GM11168 (cell line): ENCODE measurements at regions not wholly inside any gene's neighbourhood (a gene's known extent, or its start where the extent isn't known, plus 50 kb on each side); places are given as distances from the start of the nearest gene placed in this dataset.
"Not testable (repeated sequence)": the region's sequence is repeated elsewhere in the genome, so short reads cannot be mapped to it uniquely, and the experiment has no call there.

Experiments
- in situ Hi-C: fragments of 300-500 bp; cut with MboI; formaldehyde crosslinking; loops from one replicate; pipeline ENCODE4 v1.12.0; 2022; ENCODE audit warnings: low sequenced_read_pairs; ENCODE audit not compliant: unreplicated experiment

- in situ Hi-C loops, result no loop called here
These were observed 935.9 kb downstream of the C4orf33 start for GRCh38 chr4:130031858-130032257.

GRCh38 chr4:130033657-130034056 lies 937.7 kb downstream of the C4orf33 start:
- in situ Hi-C loops, result not testable (repeated sequence)

- in situ Hi-C loops, result no loop called here
These were observed 938.9 kb downstream of the C4orf33 start for GRCh38 chr4:130034876-130035275.

DNA sequence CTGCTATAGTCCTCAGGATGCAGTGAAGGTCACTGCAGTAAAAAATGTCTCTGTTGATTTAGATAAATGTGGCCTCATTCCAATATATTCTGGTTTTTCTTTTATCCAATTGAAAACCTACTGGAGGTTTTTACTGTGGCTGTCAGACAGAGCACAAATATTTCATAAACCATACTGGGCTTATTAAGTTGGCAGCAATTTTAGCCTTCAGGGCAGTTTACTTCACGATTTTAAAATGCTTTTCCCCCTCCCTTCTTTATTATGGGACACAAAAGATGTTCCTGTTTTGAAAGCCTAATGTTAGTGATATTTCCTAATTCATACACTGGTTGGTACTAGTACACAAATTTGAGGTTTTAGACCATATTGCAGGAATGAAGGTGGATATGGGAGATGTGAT lies 939.4 kb downstream of the C4orf33 start:
- in situ Hi-C loops, result no loop called here

GRCh38 chr4:130037866-130038265 lies 941.9 kb downstream of the C4orf33 start:
- in situ Hi-C loops, result not testable (repeated sequence)

- in situ Hi-C loops, result not testable (repeated sequence)
These were observed 942.6 kb downstream of the C4orf33 start for GRCh38 chr4:130038540-130038939.

DNA sequence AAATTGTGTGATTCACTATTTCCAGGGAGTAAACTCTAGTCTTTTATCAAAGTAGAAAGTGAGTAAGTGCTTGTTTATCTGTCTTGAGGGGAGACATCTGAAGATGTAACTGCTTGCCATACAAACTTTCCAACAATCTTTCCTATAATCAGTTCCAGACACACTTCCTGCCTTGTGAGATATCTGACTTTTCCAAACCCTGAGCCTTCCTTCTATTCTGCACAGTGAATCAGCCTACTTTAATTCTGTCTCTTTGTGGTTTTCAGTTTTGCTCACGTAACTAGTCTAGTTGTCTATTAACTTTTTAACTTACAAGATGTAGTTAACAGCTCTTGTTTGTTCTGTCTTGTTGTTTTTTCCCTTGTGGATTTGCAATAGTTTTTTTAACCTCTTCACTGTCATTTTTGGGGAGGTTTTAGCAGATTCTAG lies 947.8 kb downstream of the C4orf33 start:
- in situ Hi-C loops, result no loop called here

DNA sequence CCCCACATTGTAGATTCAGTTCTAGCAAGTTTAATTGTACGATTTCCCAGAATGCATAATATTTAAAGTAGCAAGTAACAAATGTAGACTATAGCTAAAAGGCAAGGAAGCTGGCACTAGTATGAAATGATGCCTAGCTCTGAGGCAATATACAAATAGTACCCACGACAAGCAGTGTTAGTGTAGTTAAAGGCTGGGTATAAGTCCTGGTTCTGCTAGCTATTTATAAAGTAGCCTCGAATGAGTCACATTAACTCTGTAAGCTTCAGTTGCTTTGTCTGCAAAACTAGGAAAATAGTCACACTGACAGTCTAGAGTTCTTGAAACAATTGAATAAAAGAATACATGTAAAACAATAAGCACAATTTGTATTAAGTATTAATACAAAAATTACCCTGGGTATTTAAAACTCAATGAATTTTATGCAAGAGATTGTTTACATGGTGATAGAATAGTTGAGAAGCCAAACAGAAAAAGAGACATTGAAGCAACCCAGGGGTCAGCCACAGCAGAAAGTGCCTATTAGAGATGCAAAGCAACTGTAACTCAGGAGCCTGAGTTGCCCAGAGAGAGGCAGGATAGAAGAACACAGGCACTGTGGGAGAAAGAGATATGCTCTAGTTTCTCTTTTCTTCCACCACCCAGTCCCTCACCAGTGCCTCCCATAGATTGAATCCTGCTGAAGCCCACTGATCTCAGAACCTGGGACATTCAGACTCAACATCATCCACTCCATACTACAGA lies 949.0 kb downstream of the C4orf33 start:
- in situ Hi-C loops, result no loop called here

- in situ Hi-C loops, result no loop called here
These were observed 957.8 kb downstream of the C4orf33 start for GRCh38 chr4:130053723-130054122.

DNA sequence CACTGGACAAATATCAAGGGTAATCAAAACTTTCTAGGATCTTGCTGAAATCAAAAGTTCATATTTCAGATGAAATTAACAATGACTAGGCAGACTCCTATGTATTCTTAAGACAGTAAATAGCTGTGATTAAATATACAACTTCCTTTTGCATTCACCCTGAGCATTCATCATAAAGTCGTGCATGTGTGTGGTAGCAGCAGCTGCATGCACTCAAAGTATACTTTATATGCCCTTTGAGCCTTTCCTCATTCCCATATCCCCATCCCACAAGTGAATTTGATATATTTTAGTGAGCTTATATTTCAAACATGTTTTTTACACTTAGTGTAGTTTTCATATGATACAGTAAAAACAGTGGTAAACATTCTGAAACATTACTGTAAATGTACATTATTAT lies 959.0 kb downstream of the C4orf33 start:
- in situ Hi-C loops, result no loop called here

GRCh38 chr4:130056286-130056685 lies 960.3 kb downstream of the C4orf33 start:
- in situ Hi-C loops, result no loop called here

DNA sequence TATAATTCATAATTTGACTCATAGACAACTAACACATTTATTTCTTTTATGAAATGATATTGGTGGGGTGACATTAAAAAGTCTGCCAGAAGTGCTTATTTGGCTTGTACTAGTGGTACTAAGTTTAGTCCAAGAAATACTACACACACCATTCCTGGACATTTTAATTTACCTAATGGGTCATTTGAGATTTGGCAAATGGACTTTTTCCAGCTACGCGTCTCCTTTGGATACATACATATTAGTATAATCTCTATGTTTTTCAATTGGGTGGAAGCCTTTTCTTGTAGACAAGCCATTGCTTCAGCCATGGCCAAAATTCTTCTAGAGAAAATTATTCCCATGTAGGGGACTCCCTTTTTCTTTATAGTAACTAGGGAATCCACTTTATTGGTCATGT lies 968.5 kb downstream of the C4orf33 start:
- in situ Hi-C loops, result no loop called here

DNA sequence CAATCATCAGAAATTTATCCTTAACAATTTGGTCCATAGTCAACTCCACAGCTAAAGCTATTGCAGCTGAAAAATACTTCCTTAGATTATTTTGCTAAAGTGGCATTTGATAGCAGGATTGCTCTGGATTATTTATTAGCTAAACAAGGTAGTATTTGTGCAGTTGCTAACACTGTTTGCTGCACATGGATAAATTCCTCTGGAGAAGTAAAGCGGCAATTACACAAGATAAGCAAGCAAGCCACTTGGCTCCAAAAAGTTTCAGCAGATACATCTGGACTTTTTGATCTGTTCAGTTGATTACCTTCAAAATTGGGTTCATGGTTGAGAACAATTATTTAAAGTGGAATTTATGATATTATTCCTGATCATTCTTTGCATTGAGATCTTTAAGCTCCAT lies 971.5 kb downstream of the C4orf33 start:
- in situ Hi-C loops, result no loop called here

DNA sequence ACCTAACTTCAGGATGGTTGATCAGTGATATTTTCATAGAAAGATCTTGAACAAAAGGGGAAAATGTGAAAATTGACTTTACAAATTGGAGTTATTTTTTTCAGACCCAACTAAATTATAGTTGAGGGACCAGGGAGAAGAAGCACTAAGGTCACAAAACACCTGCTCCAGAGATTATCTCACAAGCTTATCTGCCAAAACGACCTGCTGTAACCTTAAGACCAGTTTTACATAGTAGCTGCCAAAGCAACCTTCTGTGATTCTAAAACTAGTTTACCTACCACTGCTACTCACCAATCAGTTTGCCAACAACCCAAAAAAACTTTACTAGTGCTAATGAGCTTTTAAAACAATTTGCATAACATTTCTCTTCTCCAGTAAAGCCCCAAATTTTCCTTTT lies 972.1 kb downstream of the C4orf33 start:
- in situ Hi-C loops, result no loop called here

- in situ Hi-C loops, result no loop called here
These were observed 975.8 kb downstream of the C4orf33 start for GRCh38 chr4:130071746-130072145.

- in situ Hi-C loops, result no loop called here
These were observed 977.3 kb downstream of the C4orf33 start for GRCh38 chr4:130073145-130073790.

- in situ Hi-C loops, result no loop called here
These were observed 978.1 kb downstream of the C4orf33 start for GRCh38 chr4:130074096-130074495.

GRCh38 chr4:130077275-130077674 lies 981.3 kb downstream of the C4orf33 start:
- in situ Hi-C loops, result no loop called here

- in situ Hi-C loops, result not testable (repeated sequence)
These were observed 983.1 kb downstream of the C4orf33 start for GRCh38 chr4:130079027-130079426.

DNA sequence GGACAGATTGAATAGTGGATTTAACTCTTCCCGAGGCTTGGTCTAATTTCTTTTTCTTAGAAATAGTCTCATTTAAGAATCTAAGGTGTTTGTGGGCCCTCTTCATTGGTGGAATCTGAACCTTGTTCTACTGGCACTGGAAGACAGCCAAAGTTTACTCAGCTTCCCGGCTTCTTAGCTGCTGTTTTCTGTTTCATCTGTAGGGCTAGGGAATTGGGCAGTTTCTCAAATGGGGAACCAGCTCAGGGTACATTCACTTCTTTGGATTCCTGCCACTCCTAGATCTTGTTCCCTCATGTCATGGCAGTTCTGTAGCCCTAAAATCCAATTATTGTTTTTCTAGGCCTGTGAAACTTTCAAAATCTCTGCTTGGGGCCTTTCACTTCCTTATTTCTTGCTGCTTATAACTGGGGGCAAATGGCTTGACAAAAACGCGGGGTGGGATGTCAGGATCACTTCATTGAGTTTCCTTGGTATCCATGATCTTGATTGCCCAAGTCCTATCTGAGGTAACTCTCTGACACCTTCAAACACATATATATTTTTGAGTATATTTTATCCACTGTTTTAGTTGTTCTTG lies 985.0 kb downstream of the C4orf33 start:
- in situ Hi-C loops, result no loop called here

DNA sequence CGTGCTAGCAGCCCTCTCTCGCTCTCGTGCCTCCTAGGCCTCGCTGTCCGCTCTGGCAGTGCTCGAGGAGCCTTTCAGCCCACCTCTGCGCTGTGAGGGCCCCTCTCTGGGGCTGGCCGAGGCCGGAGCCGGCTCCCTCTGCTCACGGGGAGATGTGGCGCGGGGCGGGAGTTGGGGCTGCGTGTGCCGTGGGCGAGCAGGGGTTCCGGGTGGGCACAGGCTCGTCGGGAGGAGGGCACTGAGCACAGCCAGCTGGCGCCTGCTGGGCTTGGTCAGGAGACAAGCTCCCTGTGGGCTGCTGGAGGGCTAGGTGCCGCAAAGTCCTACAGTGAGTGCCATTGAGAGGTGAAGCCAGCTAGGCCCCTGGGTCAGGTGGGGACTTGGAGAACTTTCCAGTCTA lies 994.5 kb downstream of the C4orf33 start:
- in situ Hi-C loops, result no loop called here
